ENCODE measurements at regions not wholly inside any gene's neighbourhood (a gene's known extent, or its start where the extent isn't known, plus 50 kb on each side); places are given as distances from the start of the nearest gene placed in this dataset.

- intact Hi-C loops (cut with DNase I): no loop called here
- Histone ChIP-seq H3K27me3 (no peaks in the 10 kb centered on the region), H3K9me3 (no peaks in the 10 kb centered on the region), H3K36me3 (no peaks in the 10 kb centered on the region), H3K4me1 (no peaks in the 10 kb centered on the region), H3K27ac (no peak overlapping the region), H3K4me3 (no peak overlapping the region)
- DNase-seq (ENCODE audit: extremely low spot score in 2 of 2): no peak
- TF ChIP-seq POLR2A (IDR thresholded peaks at IDR 0.05) (no peak), CTCF (IDR thresholded peaks at IDR 0.05) (no peak), POLR2AphosphoS5 (IDR thresholded peaks at IDR 0.05; ENCODE audit: insufficient read depth in 1 of 2, low read depth in 1 of 2) (no peak)
Measured at GRCh38 chr9:81874250-81874649, 54.0 kb upstream of the SPATA31D4 start.

- no peaks in the 10 kb centered on the region for H3K27me3 ChIP-seq
- H3K4me1 ChIP-seq: no peaks in the 10 kb centered on the region
- TF ChIP-seq CTCF (IDR thresholded peaks at IDR 0.05) (no peak), POLR2A (IDR thresholded peaks at IDR 0.05) (no peak), POLR2AphosphoS5 (IDR thresholded peaks at IDR 0.05; ENCODE audit: insufficient read depth in 1 of 2, low read depth in 1 of 2) (no peak)
- H3K27ac ChIP-seq: no peak overlapping the region
- DNase-seq (ENCODE audit: extremely low spot score in 2 of 2): no peak
- H3K9me3 ChIP-seq: no peaks in the 10 kb centered on the region
- no peak overlapping the region for H3K4me3 ChIP-seq
- intact Hi-C loops (cut with DNase I): no loop called here
- no peaks in the 10 kb centered on the region for H3K36me3 ChIP-seq
Measured at GRCh38 chr9:81874931-81875330, 53.3 kb upstream of the SPATA31D4 start.

GRCh38 chr9:81877047-81877446, 51.2 kb upstream of the SPATA31D4 start:
- no peak for DNase-seq (ENCODE audit: extremely low spot score in 2 of 2)
- no peak overlapping the region for H3K27ac ChIP-seq
- H3K36me3 ChIP-seq: no peaks in the 10 kb centered on the region
- no peaks in the 10 kb centered on the region for H3K9me3 ChIP-seq
- H3K4me3 ChIP-seq: no peak overlapping the region
- H3K27me3 ChIP-seq: no peaks in the 10 kb centered on the region
- intact Hi-C loops (cut with DNase I): no loop called here
- no peaks in the 10 kb centered on the region for H3K4me1 ChIP-seq
- TF ChIP-seq CTCF (IDR thresholded peaks at IDR 0.05): no peak
- TF ChIP-seq POLR2AphosphoS5 (IDR thresholded peaks at IDR 0.05; ENCODE audit: insufficient read depth in 1 of 2, low read depth in 1 of 2): no peak
- TF ChIP-seq POLR2A (IDR thresholded peaks at IDR 0.05): no peak

All from vagina (tissue), 2 donors.